ENCODE measurements at regions not wholly inside any gene's neighbourhood (a gene's known extent, or its start where the extent isn't known, plus 50 kb on each side); places are given as distances from the start of the nearest gene placed in this dataset.

GRCh38 chr6:27076116-27076515 lies 171.4 kb upstream of the PRSS16 start:
- FAIRE-seq (no peak), DNase-seq (ENCODE audit: low read depth, low spot score) (no peak)
- Histone ChIP-seq H3K4me1 (ENCODE audit: control insufficient read depth, extremely low read depth, insufficient read depth, low read length) (no peaks in the 10 kb centered on the region), H3K36me3 (ENCODE audit: control insufficient read depth in 2 of 2, extremely low read depth in 1 of 2, insufficient read depth in 2 of 2, low read length in 2 of 2) (no peaks in the 10 kb centered on the region), H3K4me3 (ENCODE audit: control insufficient read depth in 2 of 3, extremely low read depth in 1 of 3, insufficient read depth in 2 of 3, low read depth in 1 of 3, low read length in 3 of 3) (no peak overlapping the region), H3K9me1 (ENCODE audit: control insufficient read depth, extremely low read depth, insufficient read depth, low read length) (no peaks in the 10 kb centered on the region), H3K79me2 (ENCODE audit: control insufficient read depth, insufficient read depth, low read length) (no peaks in the 10 kb centered on the region), H3K9me3 (ENCODE audit: control insufficient read depth, low read depth, low read length) (no peaks in the 10 kb centered on the region), H3K9ac (ENCODE audit: control insufficient read depth, extremely low read depth, insufficient read depth, low read length) (no peak overlapping the region), H4K20me1 (ENCODE audit: control insufficient read depth, extremely low read depth, insufficient read depth, low read length) (no peaks in the 10 kb centered on the region), H2AFZ (ENCODE audit: control insufficient read depth, low read length) (no peak overlapping the region), H3K27ac (ENCODE audit: control insufficient read depth, insufficient read depth, low read length) (no peak overlapping the region), H3K27me3 (ENCODE audit: control insufficient read depth, extremely low read depth, insufficient read depth, low read length) (peaks cover 4% of the 10 kb centered on the region), H3K4me2 (ENCODE audit: control insufficient read depth, extremely low read depth, insufficient read depth, low read depth, low read length) (no peak overlapping the region)
- dilution Hi-C loops (cut with MboI; ENCODE audit: extremely low pct_ligation_motif_present, low sequenced_read_pairs), result no loop called here
- TF ChIP-seq CTCF (optimal IDR thresholded peaks at IDR 0.05 in 1 of 3, IDR thresholded peaks at IDR 0.05 in 1 of 3, conservative IDR thresholded peaks at IDR 0.05 in 1 of 3; ENCODE audit: extremely low read depth in 1 of 3, insufficient read depth in 2 of 3, low read length in 3 of 3) (no peak), EZH2 (IDR thresholded peaks at IDR 0.05; ENCODE audit: low read length) (no peak)

DNA sequence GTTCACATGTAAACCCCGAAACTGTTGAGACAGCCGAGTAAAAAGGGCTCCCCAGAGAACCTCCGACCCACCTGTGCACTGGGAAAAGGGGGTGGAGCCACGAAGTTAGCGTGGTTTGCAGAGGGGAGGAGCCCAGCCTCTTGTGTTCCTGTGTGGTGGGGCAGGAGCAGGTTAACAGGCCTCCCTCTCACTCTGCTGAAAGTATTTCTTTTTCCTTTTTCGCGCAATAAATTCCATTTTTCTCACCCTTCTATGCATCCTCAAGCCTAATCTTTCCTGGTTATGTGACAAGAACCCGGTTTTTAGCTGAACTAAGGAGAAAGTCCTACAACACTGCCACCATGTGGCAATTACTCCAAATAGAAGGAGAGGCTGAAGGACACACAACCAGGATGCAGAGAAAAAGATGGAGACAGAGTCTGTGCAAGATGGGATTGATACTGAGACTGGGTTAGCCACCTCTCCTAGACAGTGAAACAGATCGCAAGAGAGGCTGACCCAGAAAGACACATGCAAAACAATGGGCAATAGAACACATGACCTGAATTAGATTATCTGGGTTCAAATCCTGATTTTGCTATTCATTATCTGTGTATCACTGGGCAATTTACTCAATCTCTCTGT lies 168.7 kb upstream of the PRSS16 start:
- DNase-seq (ENCODE audit: low read depth, low spot score) (no peak), FAIRE-seq (peak; percentile 80)
- Histone ChIP-seq H3K4me1 (ENCODE audit: control insufficient read depth, extremely low read depth, insufficient read depth, low read length) (no peaks in the 10 kb centered on the region), H3K4me3 (ENCODE audit: control insufficient read depth in 2 of 3, extremely low read depth in 1 of 3, insufficient read depth in 2 of 3, low read depth in 1 of 3, low read length in 3 of 3) (peak overlapping the region; percentile 39 to 67 (median 51)), H3K79me2 (ENCODE audit: control insufficient read depth, insufficient read depth, low read length) (no peaks in the 10 kb centered on the region), H3K9me1 (ENCODE audit: control insufficient read depth, extremely low read depth, insufficient read depth, low read length) (no peaks in the 10 kb centered on the region), H4K20me1 (ENCODE audit: control insufficient read depth, extremely low read depth, insufficient read depth, low read length) (no peaks in the 10 kb centered on the region), H3K9ac (ENCODE audit: control insufficient read depth, extremely low read depth, insufficient read depth, low read length) (no peak overlapping the region), H3K36me3 (ENCODE audit: control insufficient read depth in 2 of 2, extremely low read depth in 1 of 2, insufficient read depth in 2 of 2, low read length in 2 of 2) (no peaks in the 10 kb centered on the region), H3K9me3 (ENCODE audit: control insufficient read depth, low read depth, low read length) (no peaks in the 10 kb centered on the region), H3K27ac (ENCODE audit: control insufficient read depth, insufficient read depth, low read length) (no peak overlapping the region), H3K4me2 (ENCODE audit: control insufficient read depth, extremely low read depth, insufficient read depth, low read depth, low read length) (peak overlapping the region; percentile 81), H3K27me3 (ENCODE audit: control insufficient read depth, extremely low read depth, insufficient read depth, low read length) (peaks cover 3% of the 10 kb centered on the region), H2AFZ (ENCODE audit: control insufficient read depth, low read length) (peak overlapping the region; percentile 82)
- dilution Hi-C loops (cut with MboI; ENCODE audit: extremely low pct_ligation_motif_present, low sequenced_read_pairs), result no loop called here
- TF ChIP-seq CTCF (optimal IDR thresholded peaks at IDR 0.05 in 1 of 3, IDR thresholded peaks at IDR 0.05 in 1 of 3, conservative IDR thresholded peaks at IDR 0.05 in 1 of 3; ENCODE audit: extremely low read depth in 1 of 3, insufficient read depth in 2 of 3, low read length in 3 of 3) (peak; percentile 52 to 65 (median 65)), EZH2 (IDR thresholded peaks at IDR 0.05; ENCODE audit: low read length) (no peak)
